Endothelial cell of umbilical vein (primary cell): ENCODE measurements at regions not wholly inside any gene's neighbourhood (a gene's known extent, or its start where the extent isn't known, plus 50 kb on each side); places are given as distances from the start of the nearest gene placed in this dataset.

Experiments
- BruUV-seq: library from RNA; stranded (reverse); fragments of 400-500 nt; replicated peaks from 2 replicates; lab custom pipeline; 2021; lab: Mats Ljungman, UMichigan
- CTCF ChIA-PET: fragments of 300-600, 350-600 bp; sonication (Branson Sonifier 250); formaldehyde crosslinking; loops from one replicate; lab custom pipeline; 2021; ENCODE audit warnings: antibody characterized with exemption, inconsistent platforms; lab: Charles Lee
- POLR2A ChIA-PET: fragments of 300-600, 350-600 bp; sonication (Branson Sonifier 250); formaldehyde crosslinking; loops from one replicate; lab custom pipeline; 2021; ENCODE audit warnings: antibody characterized with exemption, inconsistent platforms; lab: Charles Lee
- DNase-seq: peaks from one replicate; pipeline ENCODE4 v3.0.0-alpha.2; 2011; ENCODE audit warnings: low read depth, low spot score
- FAIRE-seq: peaks from 2 replicates; lab custom pipeline; 2011; peaks lifted over from hg19 to GRCh38; lab: Jason Lieb, UNC
- H2AFZ ChIP-seq: 2 replicates; pipeline ENCODE4 v1.6.0; 2012; ENCODE audit warnings: low read depth, low read length, control low read depth, inconsistent platforms
- H3K27ac ChIP-seq: 2 replicates; pipeline ENCODE4 v1.5.1; 2011; ENCODE audit warnings: low read depth, mild to moderate bottlenecking, control low read depth, low read length, moderate library complexity; ENCODE audit not compliant: insufficient read depth
- H3K27me3 ChIP-seq, 2 experiments: 2 replicates each; pipeline versions ENCODE4 v1.6.0 to v1.6.1; 2011; ENCODE audit warnings: low read length in 2 of 2, mixed read lengths in 1 of 2; ENCODE audit not compliant: control insufficient read depth in 2 of 2, insufficient read depth in 2 of 2
- H3K36me3 ChIP-seq, 2 experiments: 2 replicates in 1 of 2; 3 replicates in 1 of 2; pipeline ENCODE4 v1.5.1; 2011; ENCODE audit warnings: low read length in 2 of 2, mild to moderate bottlenecking in 1 of 2, moderate library complexity in 1 of 2; ENCODE audit not compliant: control insufficient read depth in 2 of 2, insufficient read depth in 2 of 2; ENCODE audit errors: extremely low read depth in 1 of 2
- H3K4me1 ChIP-seq: 3 replicates; pipeline ENCODE4 v1.5.1; 2011; ENCODE audit warnings: mild to moderate bottlenecking, low read length; ENCODE audit not compliant: control insufficient read depth, insufficient read depth; ENCODE audit errors: extremely low read depth
- H3K4me2 ChIP-seq: 2 replicates; pipeline ENCODE4 v1.6.1; 2011; ENCODE audit warnings: low read length, control low read depth, mixed read lengths; ENCODE audit not compliant: insufficient read depth
- H3K4me3 ChIP-seq, 3 experiments: fragments of 200-600 bp in 1 of 3; sonication (generic), shearing (Covaris generic) in 1 of 3; replicated peaks in 1 of 3; 2 replicates each; pipeline ENCODE4 v1.5.1; 2011 to 2016; ENCODE audit warnings: control low read depth in 3 of 3, low read length in 3 of 3, mild to moderate bottlenecking in 2 of 3, inconsistent platforms in 1 of 3, low read depth in 1 of 3, moderate library complexity in 1 of 3; ENCODE audit not compliant: insufficient read depth in 1 of 3
- H3K79me2 ChIP-seq: 2 replicates; pipeline ENCODE4 v1.6.0; 2012; ENCODE audit warnings: low read length, inconsistent platforms; ENCODE audit not compliant: control insufficient read depth, insufficient read depth
- H3K9ac ChIP-seq: replicated peaks from 2 replicates; pipeline ENCODE3; 2011; ENCODE audit warnings: low read length, control low read depth; ENCODE audit not compliant: insufficient read depth; ENCODE audit errors: extremely low read depth
- H3K9me1 ChIP-seq: replicated peaks from 3 replicates; pipeline ENCODE4 v1.6.0; 2011; ENCODE audit warnings: mild to moderate bottlenecking, low read length; ENCODE audit not compliant: control insufficient read depth, insufficient read depth; ENCODE audit errors: extremely low read depth
- H3K9me3 ChIP-seq: replicated peaks from 2 replicates; pipeline ENCODE4 v1.5.1; 2012; ENCODE audit warnings: low read length, inconsistent platforms; ENCODE audit not compliant: control insufficient read depth, insufficient read depth
- H4K20me1 ChIP-seq: replicated peaks from 2 replicates; pipeline ENCODE3; 2011; ENCODE audit warnings: mild to moderate bottlenecking, low read length; ENCODE audit not compliant: control insufficient read depth, insufficient read depth; ENCODE audit errors: extremely low read depth
- EZH2 ChIP-seq: IDR thresholded peaks from 2 replicates; pipeline ENCODE4 v1.6.1; 2012; ENCODE audit warnings: borderline replicate concordance, low read depth, mild to moderate bottlenecking, moderate library complexity, low read length, inconsistent platforms; ENCODE audit not compliant: severe bottlenecking
- FOS ChIP-seq: IDR thresholded peaks from 2 replicates; pipeline ENCODE4 v1.6.1; 2011; ENCODE audit warnings: mild to moderate bottlenecking, low read length, moderate library complexity, borderline replicate concordance; ENCODE audit not compliant: insufficient read depth
- GATA2 ChIP-seq: IDR thresholded peaks from 2 replicates; pipeline ENCODE4 v1.7.0; 2011; ENCODE audit warnings: low read depth, mild to moderate bottlenecking, moderate library complexity, mixed read lengths, low read length; ENCODE audit not compliant: insufficient read length, insufficient read depth
- JUN ChIP-seq: IDR thresholded peaks from 2 replicates; pipeline ENCODE4 v1.6.1; 2011; ENCODE audit warnings: borderline replicate concordance, low read depth; ENCODE audit not compliant: insufficient read length, insufficient read depth
- MAX ChIP-seq: IDR thresholded peaks from 2 replicates; pipeline ENCODE4 v1.6.1; 2011; ENCODE audit not compliant: insufficient read depth, insufficient read length
- MYC ChIP-seq: IDR thresholded peaks from one replicate; pipeline ENCODE4 v1.6.1; 2011; ENCODE audit warnings: mild to moderate bottlenecking, low read depth, low read length
- POLR2A ChIP-seq: IDR thresholded peaks from 2 replicates; pipeline ENCODE4 v1.6.1; 2012; ENCODE audit warnings: low read depth, mild to moderate bottlenecking, control low read depth, low read length
- POLR2AphosphoS5 ChIP-seq: IDR thresholded peaks from 2 replicates; pipeline ENCODE4 v1.6.1; 2012; ENCODE audit warnings: low read depth, mild to moderate bottlenecking, control low read depth, low read length, moderate library complexity; ENCODE audit not compliant: insufficient read depth
- dilution Hi-C: fragments of 300-500 bp; cut with MboI; formaldehyde crosslinking; loops from one replicate; pipeline ENCODE4 v1.15.0; 2019; ENCODE audit warnings: low sequenced_read_pairs; ENCODE audit not compliant: extremely low pct_ligation_motif_present
- intact Hi-C: fragments of 100-400 bp; cut with micrococcal nuclease; formaldehyde crosslinking; loops from one replicate; pipeline ENCODE4 v1.10.0; 2022
- TF ChIP-seq, protein P1 (sequence below), 2 donors: IDR thresholded peaks; 1 replicate in 1 of 2; 2 replicates in 1 of 2; pipeline ENCODE4 v1.5.1; 2011; ENCODE audit warnings: low read length in 2 of 2, mild to moderate bottlenecking in 2 of 2, moderate library complexity in 2 of 2, control low read depth in 1 of 2, inconsistent platforms in 1 of 2, low read depth in 1 of 2; ENCODE audit not compliant: insufficient read depth in 1 of 2; ENCODE audit errors: extremely low read depth in 1 of 2

- Histone ChIP-seq H3K4me2 (no peak overlapping the region), H3K9ac (no peak overlapping the region), H3K9me1 (no peaks in the 10 kb centered on the region), H3K36me3 (no peaks in the 10 kb centered on the region), H3K79me2 (no peaks in the 10 kb centered on the region), H2AFZ (no peak overlapping the region), H3K27me3 (no peaks in the 10 kb centered on the region), H3K4me1 (no peaks in the 10 kb centered on the region), H3K9me3 (no peaks in the 10 kb centered on the region), H4K20me1 (no peaks in the 10 kb centered on the region), H3K4me3 (no peak overlapping the region), H3K27ac (no peak overlapping the region)
- FAIRE-seq: no peak
- CTCF ChIA-PET: no interaction called here
- intact Hi-C loops: no loop called here
- POLR2A ChIA-PET: no interaction called here
- dilution Hi-C loops: no loop called here
- no peak for DNase-seq
- no peak for TF ChIP-seq FOS
- TF ChIP-seq MAX: no peak
- TF ChIP-seq, protein P1, sequence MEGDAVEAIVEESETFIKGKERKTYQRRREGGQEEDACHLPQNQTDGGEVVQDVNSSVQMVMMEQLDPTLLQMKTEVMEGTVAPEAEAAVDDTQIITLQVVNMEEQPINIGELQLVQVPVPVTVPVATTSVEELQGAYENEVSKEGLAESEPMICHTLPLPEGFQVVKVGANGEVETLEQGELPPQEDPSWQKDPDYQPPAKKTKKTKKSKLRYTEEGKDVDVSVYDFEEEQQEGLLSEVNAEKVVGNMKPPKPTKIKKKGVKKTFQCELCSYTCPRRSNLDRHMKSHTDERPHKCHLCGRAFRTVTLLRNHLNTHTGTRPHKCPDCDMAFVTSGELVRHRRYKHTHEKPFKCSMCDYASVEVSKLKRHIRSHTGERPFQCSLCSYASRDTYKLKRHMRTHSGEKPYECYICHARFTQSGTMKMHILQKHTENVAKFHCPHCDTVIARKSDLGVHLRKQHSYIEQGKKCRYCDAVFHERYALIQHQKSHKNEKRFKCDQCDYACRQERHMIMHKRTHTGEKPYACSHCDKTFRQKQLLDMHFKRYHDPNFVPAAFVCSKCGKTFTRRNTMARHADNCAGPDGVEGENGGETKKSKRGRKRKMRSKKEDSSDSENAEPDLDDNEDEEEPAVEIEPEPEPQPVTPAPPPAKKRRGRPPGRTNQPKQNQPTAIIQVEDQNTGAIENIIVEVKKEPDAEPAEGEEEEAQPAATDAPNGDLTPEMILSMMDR (IDR thresholded peaks at IDR 0.05; ENCODE audit: extremely low read depth in 1 of 2, insufficient read depth in 1 of 2, low read depth in 1 of 2, low read length in 2 of 2): no peak
- no peak for TF ChIP-seq GATA2
- no peak for TF ChIP-seq EZH2
- TF ChIP-seq POLR2AphosphoS5: no peak
- no peak for TF ChIP-seq JUN
- no peak for TF ChIP-seq POLR2A
- TF ChIP-seq MYC: no peak
- BruUV-seq: no TSS peak
Measured at GRCh38 chr12:38480594-38480993, 164.0 kb downstream of the ALG10B start.
